Liver (tissue), 8 donors: ENCODE measurements at regions not wholly inside any gene's neighbourhood (a gene's known extent, or its start where the extent isn't known, plus 50 kb on each side); places are given as distances from the start of the nearest gene placed in this dataset.

Source experiments
- DNase-seq: peaks from one replicate; pipeline ENCODE4 v3.0.0-alpha.2; 2017; ENCODE audit warnings: low spot score
- H3K27ac ChIP-seq, 2 donors: one replicate each; pipeline ENCODE4 v1.7.0; 2013; ENCODE audit warnings: inconsistent platforms in 2 of 2, low read length in 2 of 2, control low read depth in 1 of 2, low read depth in 1 of 2, mild to moderate bottlenecking in 1 of 2
- H3K27me3 ChIP-seq, 4 donors: one replicate each; pipeline versions ENCODE4 v1.6.1 to v1.7.0; 2013; ENCODE audit warnings: low read length in 3 of 4, inconsistent platforms in 1 of 4, mild to moderate bottlenecking in 1 of 4, moderate library complexity in 1 of 4; ENCODE audit not compliant: control insufficient read depth in 4 of 4, insufficient read depth in 4 of 4
- H3K36me3 ChIP-seq, 4 donors: one replicate each; pipeline versions ENCODE4 v1.6.1 to v1.7.0; 2013; ENCODE audit warnings: low read length in 3 of 4, mild to moderate bottlenecking in 3 of 4, low read depth in 1 of 4, moderate library complexity in 1 of 4; ENCODE audit not compliant: control insufficient read depth in 4 of 4, insufficient read depth in 3 of 4
- H3K4me1 ChIP-seq, 4 donors: one replicate each; pipeline versions ENCODE4 v1.6.1 to v1.7.0; 2013; ENCODE audit warnings: low read length in 3 of 4, mild to moderate bottlenecking in 3 of 4, moderate library complexity in 1 of 4; ENCODE audit not compliant: control insufficient read depth in 4 of 4, insufficient read depth in 4 of 4
- H3K4me3 ChIP-seq, 3 donors: one replicate each; pipeline versions ENCODE4 v1.6.1 to v1.7.0; 2013; ENCODE audit warnings: low read length in 3 of 3, control low read depth in 1 of 3, low read depth in 1 of 3, mild to moderate bottlenecking in 1 of 3
- H3K9ac ChIP-seq, 2 donors: one replicate each; pipeline ENCODE4 v1.7.0; 2013; ENCODE audit warnings: low read length in 2 of 2, mild to moderate bottlenecking in 2 of 2, moderate library complexity in 2 of 2, control low read depth in 1 of 2, low read depth in 1 of 2
- H3K9me3 ChIP-seq, 4 donors: one replicate each; pipeline versions ENCODE4 v1.6.1 to v1.7.0; 2013; ENCODE audit warnings: low read length in 3 of 4; ENCODE audit not compliant: control insufficient read depth in 4 of 4
- ATF3 ChIP-seq: IDR thresholded peaks from 2 replicates; pipeline ENCODE4 v1.6.1; 2016; ENCODE audit warnings: antibody characterized with exemption
- CTCF ChIP-seq: fragments of 150-350 bp; IDR thresholded peaks from 2 replicates; pipeline ENCODE4 v1.5.1; 2017; ENCODE audit warnings: improper control_type of control experiment, low read depth, low read length; ENCODE audit not compliant: missing input control
- EGR1 ChIP-seq, 2 donors: IDR thresholded peaks; 2 replicates each; pipeline ENCODE4 v1.6.1; 2016 to 2018; ENCODE audit warnings: antibody characterized with exemption in 2 of 2, low read depth in 2 of 2
- FOXA1 ChIP-seq: IDR thresholded peaks from 2 replicates; pipeline ENCODE4 v1.6.1; 2016; ENCODE audit warnings: antibody characterized with exemption
- FOXA2 ChIP-seq: IDR thresholded peaks from 2 replicates; pipeline ENCODE4 v1.6.1; 2016; ENCODE audit warnings: antibody characterized with exemption
- GABPA ChIP-seq, 2 donors: IDR thresholded peaks in 1 of 2; conservative IDR thresholded peaks in 1 of 2; 2 replicates each; pipeline ENCODE4 v1.6.1; 2016; ENCODE audit warnings: antibody characterized with exemption in 2 of 2, mild to moderate bottlenecking in 1 of 2, moderate library complexity in 1 of 2
- HNF4A ChIP-seq, 2 donors: conservative IDR thresholded peaks; 2 replicates each; pipeline ENCODE4 v1.6.1; 2016; ENCODE audit warnings: antibody characterized with exemption in 2 of 2, mild to moderate bottlenecking in 2 of 2
- HNF4G ChIP-seq: IDR thresholded peaks from 2 replicates; pipeline ENCODE4 v1.6.1; 2016; ENCODE audit warnings: antibody characterized with exemption
- JUND ChIP-seq, 2 donors: IDR thresholded peaks; 2 replicates each; pipeline ENCODE4 v1.6.1; 2016; ENCODE audit warnings: antibody characterized with exemption in 2 of 2
- MAX ChIP-seq: IDR thresholded peaks from 2 replicates; pipeline ENCODE4 v1.6.1; 2016; ENCODE audit warnings: antibody characterized with exemption
- NR2F2 ChIP-seq: IDR thresholded peaks from 2 replicates; pipeline ENCODE4 v1.6.1; 2016; ENCODE audit warnings: antibody characterized with exemption
- RAD21 ChIP-seq, 2 donors: IDR thresholded peaks; 2 replicates each; pipeline ENCODE4 v1.6.1; 2016; ENCODE audit warnings: antibody characterized with exemption in 2 of 2, mild to moderate bottlenecking in 2 of 2
- REST ChIP-seq: IDR thresholded peaks from 2 replicates; pipeline ENCODE4 v1.6.1; 2016; ENCODE audit warnings: antibody characterized with exemption, mild to moderate bottlenecking
- RXRA ChIP-seq, 2 donors: IDR thresholded peaks; 2 replicates each; pipeline ENCODE4 v1.6.1; 2017 to 2018; ENCODE audit warnings: antibody characterized with exemption in 2 of 2, mild to moderate bottlenecking in 1 of 2
- SP1 ChIP-seq: IDR thresholded peaks from 2 replicates; pipeline ENCODE4 v1.6.1; 2018; ENCODE audit warnings: antibody characterized with exemption, mild to moderate bottlenecking
- TAF1 ChIP-seq: conservative IDR thresholded peaks from 2 replicates; pipeline ENCODE4 v1.6.1; 2016; ENCODE audit warnings: antibody characterized with exemption, mild to moderate bottlenecking
- YY1 ChIP-seq: IDR thresholded peaks from 2 replicates; pipeline ENCODE4 v1.6.1; 2016; ENCODE audit warnings: antibody characterized with exemption, mild to moderate bottlenecking
- ZBTB33 ChIP-seq: IDR thresholded peaks from 2 replicates; pipeline ENCODE4 v1.6.1; 2016; ENCODE audit warnings: antibody characterized with exemption
- WGBS: extraction: QIAGEN DNeasy Blood & Tissue Kit; methylation state at CpG from one replicate; pipeline ENCODE4 v1.1.7; 2013; 5-methylcytosine and 5-hydroxymethylcytosine counted together
- donor health status: healthy.
- donor health status: healthy.
- donor health status: healthy.
- donor health status: healthy.
- donor health status: healthy.

GRCh38 chr3:146813496-146813895, 208.3 kb upstream of the PLSCR5 start:
- Histone ChIP-seq H3K27me3 (no peaks in the 10 kb centered on the region), H3K9me3 (no peaks in the 10 kb centered on the region), H3K36me3 (no peaks in the 10 kb centered on the region), H3K9ac (no peak overlapping the region), H3K4me3 (no peak overlapping the region), H3K27ac (no peak overlapping the region), H3K4me1 (no peaks in the 10 kb centered on the region)
- no peak for TF ChIP-seq RAD21 (IDR thresholded peaks at IDR 0.05)
- TF ChIP-seq EGR1 (IDR thresholded peaks at IDR 0.05; ENCODE audit: low read depth in 2 of 2) = no peak
- TF ChIP-seq HNF4A (conservative IDR thresholded peaks at IDR 0.05) = no peak
- TF ChIP-seq TAF1 = no peak
- TF ChIP-seq SP1 = no peak
- TF ChIP-seq GABPA (IDR thresholded peaks at IDR 0.05 in 1 of 2, conservative IDR thresholded peaks at IDR 0.05 in 1 of 2) = no peak
- no peak for TF ChIP-seq ATF3
- TF ChIP-seq CTCF = no peak
- no peak for TF ChIP-seq HNF4G
- no peak for TF ChIP-seq MAX
- TF ChIP-seq RXRA (IDR thresholded peaks at IDR 0.05) = no peak
- no peak for TF ChIP-seq FOXA2
- TF ChIP-seq JUND (IDR thresholded peaks at IDR 0.05) = no peak
- TF ChIP-seq YY1 = no peak
- TF ChIP-seq NR2F2 = no peak
- TF ChIP-seq REST = no peak
- no peak for TF ChIP-seq FOXA1
- no peak for TF ChIP-seq ZBTB33
- no peak for DNase-seq
- 24% methylated on average over 1 of the region's 1 CpG for whole genome bisulfite sequencing

GRCh38 chr3:146803745-146804144, 198.6 kb upstream of the PLSCR5 start:
- no peak overlapping the region for H3K4me3 ChIP-seq
- 64% methylated on average over 2 of the region's 2 CpGs for WGBS
- DNase-seq = no peak
- H3K36me3 ChIP-seq = no peaks in the 10 kb centered on the region
- H3K9me3 ChIP-seq = no peaks in the 10 kb centered on the region
- no peaks in the 10 kb centered on the region for H3K27me3 ChIP-seq
- no peak overlapping the region for H3K9ac ChIP-seq
- no peak overlapping the region for H3K27ac ChIP-seq
- no peaks in the 10 kb centered on the region for H3K4me1 ChIP-seq
- TF ChIP-seq YY1 (no peak), NR2F2 (no peak), ZBTB33 (no peak), RAD21 (IDR thresholded peaks at IDR 0.05) (no peak), FOXA2 (no peak), GABPA (IDR thresholded peaks at IDR 0.05 in 1 of 2, conservative IDR thresholded peaks at IDR 0.05 in 1 of 2) (no peak), RXRA (IDR thresholded peaks at IDR 0.05) (no peak), HNF4A (conservative IDR thresholded peaks at IDR 0.05) (no peak), ATF3 (no peak), HNF4G (no peak), TAF1 (no peak), MAX (no peak)
